HG03378 (cell line): ENCODE measurements at regions not wholly inside any gene's neighbourhood (a gene's known extent, or its start where the extent isn't known, plus 50 kb on each side); places are given as distances from the start of the nearest gene placed in this dataset.
"Not testable (repeated sequence)": the region's sequence is repeated elsewhere in the genome, so short reads cannot be mapped to it uniquely, and the experiment has no call there.

Experiments
- ATAC-seq: cut with Tn5 transposase; IDR thresholded peaks from one replicate; pipeline ENCODE4 v1.9.1; 2021; ENCODE audit warnings: mild to moderate bottlenecking, moderate library complexity; ENCODE audit not compliant: unreplicated experiment

DNA sequence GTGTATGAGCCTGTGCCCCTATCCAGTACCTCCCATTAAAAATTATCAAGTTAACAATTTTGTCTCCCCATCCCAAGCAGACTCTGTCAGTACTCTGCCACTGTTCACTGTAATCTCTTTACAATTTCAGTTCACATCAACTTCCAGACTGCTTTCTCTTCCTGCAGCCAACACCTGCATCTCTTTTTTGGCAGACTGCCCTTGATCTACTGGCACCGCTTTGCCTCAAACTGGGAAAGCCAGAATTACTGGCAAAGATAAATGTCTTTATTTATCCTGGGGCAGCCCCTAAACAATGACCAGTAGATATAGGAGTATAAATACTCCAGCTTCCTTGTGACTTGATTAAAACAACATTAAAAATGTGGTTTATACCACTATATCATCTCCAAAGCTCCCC, 494.1 kb downstream of the ZNF385D start:
- no peak for ATAC-seq

DNA sequence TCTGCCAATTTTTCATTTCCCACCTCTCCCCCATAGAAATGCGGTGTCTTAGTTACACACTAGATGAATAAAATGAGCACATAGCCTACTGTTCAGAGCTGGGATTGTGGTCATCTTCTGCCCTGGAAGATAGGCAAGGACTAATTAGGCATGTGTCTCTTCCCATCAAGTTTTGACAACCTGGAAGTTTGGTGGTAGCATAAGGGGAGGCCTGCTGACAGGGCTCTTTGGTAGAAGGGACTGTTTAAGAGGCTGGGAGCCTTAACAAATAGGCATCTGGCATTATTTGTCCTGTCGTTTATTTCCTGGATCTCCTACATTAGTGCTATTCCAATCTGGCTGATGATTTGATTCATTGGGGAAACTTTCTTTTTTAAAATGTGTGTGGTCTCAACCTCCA, 512.3 kb downstream of the ZNF385D start:
- ATAC-seq: no peak

DNA sequence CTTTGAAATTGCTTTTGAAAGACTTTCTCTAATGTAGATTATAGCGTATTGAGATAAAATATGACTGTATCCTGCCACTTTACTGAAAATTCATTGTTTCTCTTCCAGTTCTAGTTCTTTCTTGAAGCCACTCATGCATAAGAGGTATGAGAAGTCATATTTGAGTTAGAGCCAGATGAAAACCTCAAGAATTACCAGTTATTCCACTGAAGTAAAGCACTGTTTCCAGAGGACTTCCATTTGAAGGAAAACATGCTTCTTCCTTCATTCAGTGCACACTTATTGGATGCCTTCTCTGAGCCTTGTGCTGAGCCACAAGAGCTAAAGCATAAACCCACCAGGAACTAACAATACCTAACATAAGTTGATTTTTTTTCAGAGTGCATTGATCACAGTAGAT, 513.4 kb downstream of the ZNF385D start:
- ATAC-seq: no peak

DNA sequence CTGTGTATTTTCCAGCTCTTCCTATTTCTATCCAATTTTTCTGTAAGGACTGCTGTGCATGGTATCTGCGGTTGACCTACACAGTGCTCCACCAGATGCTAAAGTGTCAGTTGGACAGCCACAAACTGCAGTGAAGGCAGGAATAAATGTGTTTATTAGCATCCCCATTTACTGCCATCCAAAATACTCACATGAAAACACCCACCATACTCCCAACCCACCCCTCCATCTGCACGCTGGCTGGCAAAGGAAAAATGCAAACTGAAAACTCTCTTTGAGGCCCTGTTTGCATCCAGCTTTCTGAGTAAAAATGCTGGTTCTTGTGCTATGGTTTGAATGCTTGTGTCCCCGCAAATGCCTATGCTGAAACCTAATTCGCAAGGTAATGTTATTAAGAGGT, 515.5 kb downstream of the ZNF385D start:
- ATAC-seq: no peak

DNA sequence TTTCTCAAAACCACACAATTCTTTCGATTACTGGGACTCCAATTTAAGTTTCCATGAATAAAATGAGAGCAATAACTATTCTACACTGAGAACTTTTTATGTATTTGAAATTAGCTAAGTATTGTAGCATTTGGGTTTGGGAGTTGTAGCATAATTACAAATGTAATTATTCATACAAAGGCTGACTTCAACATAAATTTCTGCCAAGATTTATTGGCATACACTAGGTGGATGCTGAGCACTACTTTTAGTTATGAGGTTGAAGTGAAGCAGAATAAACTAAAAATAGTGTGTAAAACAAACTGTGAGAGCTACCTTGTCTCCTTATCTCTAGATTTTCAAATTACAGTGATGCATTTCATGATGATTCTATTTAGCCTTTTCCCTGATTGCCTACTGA, 516.1 kb downstream of the ZNF385D start:
- no peak for ATAC-seq

DNA sequence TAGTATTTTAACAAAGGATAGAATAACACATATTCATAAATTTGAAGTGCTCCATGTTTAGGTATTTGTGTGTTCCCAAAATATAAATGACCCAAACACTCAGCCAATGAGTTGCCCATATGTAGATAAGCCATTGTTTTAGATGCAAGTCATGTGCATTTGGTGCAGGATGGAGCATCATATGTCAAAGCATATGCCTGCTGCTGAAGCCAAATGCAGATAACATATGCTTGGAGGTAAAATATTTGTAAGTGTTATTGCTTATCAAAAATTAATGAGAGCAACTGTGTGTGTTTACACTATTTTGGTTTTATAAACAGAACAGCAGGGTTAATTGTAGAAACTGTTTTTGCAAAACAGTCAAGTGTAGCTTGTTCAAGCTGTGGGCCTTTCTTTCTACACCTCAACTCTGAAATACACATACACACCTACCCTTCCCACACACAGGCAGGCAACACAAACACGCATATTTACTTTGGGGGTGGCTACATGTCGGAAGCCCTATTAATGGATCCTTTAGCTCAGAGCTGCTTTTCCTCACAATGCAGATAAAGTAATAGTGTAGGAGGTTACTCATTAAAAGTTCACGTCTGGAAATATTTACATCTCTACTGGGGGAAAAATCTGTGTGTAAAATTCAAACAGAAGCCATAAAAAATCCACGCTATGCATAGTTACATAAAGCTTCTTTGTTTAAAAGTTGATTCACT, 521.4 kb downstream of the ZNF385D start:
- ATAC-seq: no peak

DNA sequence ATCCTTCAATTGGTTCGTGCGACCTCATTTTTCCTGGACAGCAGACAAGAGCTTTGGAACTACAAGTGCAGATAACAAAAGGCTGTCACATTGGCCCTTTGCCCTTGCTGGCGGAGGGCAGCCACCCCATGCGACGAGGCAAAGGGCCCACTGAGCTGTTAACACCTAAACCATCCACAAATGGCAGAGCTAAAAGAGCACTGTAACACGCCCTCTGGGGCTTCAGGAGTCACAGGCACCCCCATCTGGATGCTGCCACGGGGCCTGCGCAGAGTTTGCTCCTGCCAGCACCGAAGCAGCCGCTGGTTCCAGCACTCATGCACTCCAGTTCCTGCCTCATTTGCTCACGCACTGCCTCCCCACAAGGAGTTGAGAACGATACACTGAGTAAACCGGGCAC, 524.9 kb downstream of the ZNF385D start:
- no peak for ATAC-seq

DNA sequence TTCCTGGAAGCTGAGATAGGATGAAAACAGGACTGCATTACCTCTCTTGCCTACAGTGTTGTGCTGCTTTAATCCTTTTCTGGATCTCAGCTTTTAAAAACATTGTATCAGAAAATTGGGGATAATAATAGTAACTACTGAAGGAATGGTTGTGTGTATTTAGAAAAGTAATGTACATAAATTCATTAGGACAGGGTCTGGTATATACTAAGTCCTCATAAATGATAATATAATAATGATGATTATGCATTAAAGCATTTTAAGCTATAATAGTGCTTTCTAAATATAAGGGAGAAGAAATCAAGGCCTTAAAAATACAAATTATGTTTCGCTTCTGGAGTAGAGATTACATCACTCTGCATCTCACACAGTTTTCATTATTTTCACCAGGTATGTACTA, 530.1 kb downstream of the ZNF385D start:
- no peak for ATAC-seq

DNA sequence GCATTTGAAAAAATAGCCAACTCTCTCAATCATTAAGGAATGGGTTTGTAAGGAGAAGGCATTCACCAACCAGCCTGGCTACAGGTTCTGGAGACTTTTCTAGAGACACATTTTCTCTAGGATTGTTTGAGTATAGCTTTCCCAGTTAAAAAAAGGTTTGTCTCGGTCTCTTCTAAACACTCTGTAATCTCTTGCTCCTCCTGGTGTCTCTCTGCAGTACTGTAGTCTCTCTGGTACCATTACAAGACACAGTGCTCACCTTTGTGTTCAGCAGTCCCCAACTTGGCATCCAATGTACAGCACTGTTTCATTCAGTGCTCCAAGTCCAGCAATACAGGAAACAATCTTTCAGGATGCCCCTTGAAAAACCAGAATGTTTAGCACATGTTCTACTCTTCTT, 534.4 kb downstream of the ZNF385D start:
- no peak for ATAC-seq

DNA sequence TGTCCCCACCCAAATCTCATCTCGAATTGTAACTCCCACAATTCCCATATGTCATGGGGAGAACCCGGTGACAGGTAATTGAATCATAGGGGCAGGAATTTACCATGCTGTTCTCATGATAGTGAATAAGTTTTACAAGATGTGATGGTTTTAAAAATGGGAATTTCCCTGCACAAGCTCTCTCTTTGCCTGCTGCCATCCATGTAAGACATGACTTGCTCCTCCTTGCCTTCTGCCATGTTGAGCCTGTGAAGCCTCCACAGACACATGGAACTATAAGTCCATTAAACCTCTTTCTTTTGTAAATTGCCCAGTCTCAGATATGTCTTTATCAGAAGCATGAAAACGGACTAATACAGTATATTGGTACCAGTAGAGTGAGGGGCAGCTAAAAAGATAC, 546.9 kb downstream of the ZNF385D start:
- ATAC-seq: not testable (repeated sequence)

DNA sequence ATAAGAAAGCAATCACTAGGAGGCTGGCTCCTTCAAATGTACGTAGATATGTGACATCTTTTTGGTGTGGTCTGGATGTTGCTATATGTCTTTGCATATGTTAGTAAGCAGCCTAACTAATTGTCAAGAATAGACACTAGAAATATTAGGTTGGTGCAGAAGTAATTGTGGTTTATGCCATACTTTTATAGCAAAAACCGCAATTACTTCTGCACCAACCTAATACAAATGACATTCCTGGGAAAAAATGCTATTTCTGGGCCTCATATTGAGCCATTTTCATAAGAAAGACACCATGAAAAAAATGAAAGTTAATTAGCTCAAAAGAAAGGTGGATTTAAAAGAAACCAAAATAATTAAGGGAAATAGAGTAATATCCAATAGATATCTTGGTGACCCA, 555.8 kb downstream of the ZNF385D start:
- no peak for ATAC-seq

DNA sequence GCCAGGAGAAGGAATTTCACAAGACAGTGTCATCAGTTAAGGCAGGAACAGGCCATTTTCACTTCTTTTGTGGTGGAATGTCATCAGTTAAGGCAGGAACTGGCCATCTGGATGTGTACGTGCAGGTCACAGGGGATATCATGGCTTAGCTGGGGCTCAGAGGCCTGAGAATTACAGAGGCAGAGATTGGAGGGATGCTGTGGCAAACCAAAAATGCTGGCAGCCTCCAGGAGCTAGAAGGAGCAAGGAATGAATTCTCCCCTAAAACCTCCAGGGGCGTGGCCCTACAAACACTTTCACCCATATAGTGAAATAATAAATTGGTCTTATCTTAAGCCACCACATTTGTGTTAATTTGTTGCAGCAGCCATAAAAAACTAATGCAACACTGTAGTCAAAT, 557.0 kb downstream of the ZNF385D start:
- not testable (repeated sequence) for ATAC-seq

DNA sequence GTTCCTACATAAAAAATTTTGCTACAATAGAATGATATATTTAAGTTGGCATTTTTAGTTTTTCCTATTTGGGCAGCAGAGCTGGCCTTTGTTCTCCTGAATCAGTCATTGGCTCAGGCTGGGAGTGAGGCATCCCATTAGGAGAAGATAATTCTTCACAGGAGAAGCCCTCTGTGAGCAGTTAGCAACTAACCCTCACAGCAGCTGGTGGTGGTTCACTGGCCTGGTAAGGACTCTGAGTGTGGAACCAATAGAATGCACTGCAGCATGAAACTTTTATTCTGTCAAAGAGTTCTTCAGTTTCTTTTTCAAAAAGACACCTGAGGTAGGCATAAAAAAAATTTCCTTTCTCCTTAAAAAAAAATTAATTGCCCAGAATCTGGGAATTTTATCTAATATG, 562.6 kb downstream of the ZNF385D start:
- no peak for ATAC-seq

DNA sequence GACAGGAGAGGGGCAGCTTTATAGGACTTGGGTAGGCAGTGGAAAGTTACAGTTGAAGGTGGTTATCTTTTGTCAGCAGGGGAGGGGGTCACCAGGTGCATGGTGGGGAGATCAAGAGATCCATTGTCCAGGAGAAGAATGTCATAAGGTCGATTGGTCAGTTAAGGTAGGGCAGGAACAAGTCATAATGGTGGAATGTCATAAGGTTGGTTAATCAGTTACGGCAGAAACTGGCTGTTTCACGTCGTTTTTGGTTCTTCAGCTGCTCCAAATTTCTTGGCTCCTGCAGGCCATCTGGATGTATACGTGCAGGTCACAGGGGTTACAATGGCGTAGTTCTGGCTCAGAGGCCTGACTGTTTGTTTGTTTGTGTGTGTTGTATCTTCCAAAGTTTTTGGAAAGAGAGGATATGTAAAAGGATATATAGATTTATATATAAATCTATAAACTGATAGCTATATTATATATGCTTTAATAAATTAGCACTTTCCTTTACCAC, 565.1 kb downstream of the ZNF385D start:
- ATAC-seq: no peak

DNA sequence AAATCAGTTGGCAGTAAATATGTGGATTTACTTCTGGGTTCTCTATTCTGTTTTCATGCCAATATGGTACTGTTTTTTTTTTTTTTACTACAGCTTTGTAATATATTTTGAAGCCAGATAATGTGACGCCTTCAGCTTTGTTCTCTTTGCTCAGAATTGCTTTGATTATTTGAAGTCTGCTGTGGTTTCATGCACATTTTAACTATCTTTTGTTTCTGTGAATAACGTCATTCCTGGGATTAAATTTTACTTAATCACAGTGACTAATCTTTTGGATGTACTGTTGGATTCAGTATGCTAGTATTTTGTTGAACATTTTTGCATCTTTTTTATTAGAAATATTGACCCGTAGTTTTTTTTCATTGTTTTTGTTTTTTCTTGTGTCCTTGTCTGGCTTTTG, 576.5 kb downstream of the ZNF385D start:
- ATAC-seq: no peak

DNA sequence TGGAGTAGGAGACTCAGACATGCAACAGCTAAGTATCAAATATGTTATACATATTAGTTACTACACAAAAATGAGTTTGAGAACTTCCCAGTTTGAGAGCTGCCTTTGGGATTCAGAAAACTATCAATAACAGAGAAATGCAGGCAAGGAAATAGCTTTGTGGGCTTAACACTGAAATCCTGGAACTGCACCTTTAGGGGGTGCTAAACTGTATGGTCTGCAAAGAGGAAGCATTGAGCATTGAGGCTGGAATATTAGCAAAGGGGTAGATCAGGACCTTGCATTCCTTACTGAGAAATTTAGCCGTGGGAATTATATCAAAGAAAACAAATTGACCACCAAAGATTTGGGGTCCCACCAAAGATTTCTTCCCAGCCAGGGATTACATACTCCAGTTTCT, 580.0 kb downstream of the ZNF385D start:
- no peak for ATAC-seq

DNA sequence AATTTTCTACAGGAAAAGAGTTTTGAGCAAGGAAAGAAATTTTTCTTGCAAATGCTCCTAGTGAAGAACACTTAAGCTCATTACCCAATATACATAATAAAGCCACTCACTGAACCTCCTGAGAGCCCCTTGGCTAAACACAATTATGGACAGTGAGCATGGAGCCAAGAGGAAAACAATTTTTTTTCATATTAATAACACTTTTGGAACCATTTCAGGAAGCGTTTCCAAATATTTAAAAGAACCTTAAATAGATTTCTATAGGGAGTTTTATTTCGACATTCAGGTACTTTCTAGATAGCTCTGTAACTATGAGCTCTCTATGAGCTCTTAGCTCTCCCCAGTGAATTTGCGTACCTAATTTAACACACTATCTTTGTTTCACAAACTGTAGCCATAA, 581.1 kb downstream of the ZNF385D start:
- no peak for ATAC-seq

DNA sequence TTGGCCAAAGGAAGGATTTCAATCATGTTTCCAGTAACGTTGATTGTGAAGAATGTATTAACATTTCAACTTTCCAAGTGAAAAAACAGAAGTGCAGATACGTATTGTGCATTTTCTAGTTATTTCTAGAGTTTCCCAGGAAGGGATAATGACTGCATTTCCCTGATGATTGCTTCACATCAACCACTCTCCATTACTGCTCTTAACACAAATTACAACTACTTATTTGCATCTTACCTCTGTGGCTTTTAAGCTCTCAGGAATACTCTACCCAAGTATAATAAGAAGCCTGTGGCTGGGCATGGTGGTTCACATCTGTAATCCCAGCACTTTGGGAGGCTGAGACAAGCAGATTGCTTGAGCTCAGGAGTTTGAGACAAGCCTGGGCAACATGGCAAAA, 582.5 kb downstream of the ZNF385D start:
- no peak for ATAC-seq

DNA sequence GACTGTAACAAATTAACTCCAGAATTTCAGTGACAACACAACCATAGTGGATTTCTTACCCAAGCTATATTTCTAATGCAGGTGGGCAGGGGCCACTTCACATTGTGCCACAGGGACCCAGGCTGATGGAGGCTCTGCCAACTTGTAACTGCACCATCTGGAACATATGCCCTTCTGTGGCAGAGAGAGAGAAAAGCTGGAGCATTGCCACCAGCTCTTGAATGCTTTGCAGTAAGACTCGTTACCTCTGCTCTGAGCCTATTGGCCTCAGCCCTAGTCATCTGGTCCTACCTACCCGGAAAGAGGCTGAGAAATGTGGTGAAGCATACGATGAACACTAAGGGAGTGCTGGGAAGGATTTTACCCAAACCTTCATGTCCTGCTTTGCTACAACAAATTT, 587.1 kb downstream of the ZNF385D start:
- no peak for ATAC-seq

DNA sequence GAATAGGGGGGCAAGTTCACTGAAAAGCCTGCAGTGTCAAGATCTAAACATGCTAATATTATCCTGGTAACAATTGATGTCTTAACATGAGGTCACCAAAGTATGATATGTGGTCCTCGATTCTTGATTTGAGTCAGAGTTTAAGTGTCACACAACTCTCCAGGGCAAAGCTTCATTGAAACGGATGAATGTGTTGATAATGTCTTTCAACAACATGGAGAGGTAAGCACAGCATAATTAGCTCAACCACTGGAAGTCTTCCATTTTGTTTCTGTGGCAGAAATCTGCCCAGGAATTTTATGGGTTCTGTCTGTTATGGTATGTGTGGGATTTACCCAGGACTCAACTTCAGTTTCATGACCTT, 591.5 kb downstream of the ZNF385D start:
- ATAC-seq: no peak

DNA sequence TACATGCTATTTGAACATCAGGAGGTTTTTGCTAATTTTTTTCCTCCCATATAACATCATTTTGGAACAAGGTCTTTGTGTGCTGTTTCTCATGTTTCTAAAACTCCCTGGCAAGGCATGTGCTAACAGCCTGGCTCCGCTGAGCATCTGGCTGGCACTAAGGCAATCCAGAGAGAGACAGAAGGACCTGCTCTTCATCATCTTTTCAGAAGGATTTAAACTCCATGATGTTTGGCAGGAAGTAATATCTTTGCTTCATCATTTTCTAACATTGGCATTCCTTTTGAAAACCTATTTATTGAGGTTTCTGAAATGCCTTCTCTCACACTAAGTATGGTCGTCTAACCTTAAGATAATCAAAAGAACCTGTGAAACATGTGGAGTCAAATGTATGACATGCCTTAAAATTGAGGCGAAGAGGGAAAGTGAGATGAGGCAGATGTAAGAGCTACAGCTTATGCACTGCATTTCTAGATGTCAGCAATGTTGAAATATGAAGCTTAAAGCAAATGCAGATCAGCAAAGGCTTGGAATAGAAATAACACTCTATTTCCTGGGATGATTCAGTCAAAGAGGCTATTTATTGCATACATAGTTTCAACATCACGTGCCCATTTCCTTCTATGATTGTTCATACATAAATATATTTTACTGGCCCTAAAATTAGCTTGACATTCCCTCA, 592.0 kb downstream of the ZNF385D start:
- no peak for ATAC-seq

DNA sequence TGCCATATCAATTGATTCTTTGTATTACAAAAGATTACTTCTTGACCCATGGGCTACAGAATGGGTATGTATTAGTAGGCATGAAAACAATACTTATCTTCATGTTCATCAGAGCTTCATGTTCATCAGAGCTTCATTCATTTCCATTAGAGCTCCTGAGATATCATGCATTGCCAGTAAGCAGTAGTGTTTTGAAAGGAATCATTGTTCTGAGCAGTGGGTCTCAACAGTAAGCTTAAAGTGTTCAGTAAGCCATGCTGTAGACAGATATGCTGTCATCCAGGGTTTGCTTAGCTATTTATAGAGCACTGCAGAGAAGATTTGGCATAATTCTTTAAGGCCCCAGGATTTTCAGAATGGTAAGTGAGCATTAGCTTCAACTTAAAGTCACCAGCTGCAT, 596.1 kb downstream of the ZNF385D start:
- no peak for ATAC-seq

DNA sequence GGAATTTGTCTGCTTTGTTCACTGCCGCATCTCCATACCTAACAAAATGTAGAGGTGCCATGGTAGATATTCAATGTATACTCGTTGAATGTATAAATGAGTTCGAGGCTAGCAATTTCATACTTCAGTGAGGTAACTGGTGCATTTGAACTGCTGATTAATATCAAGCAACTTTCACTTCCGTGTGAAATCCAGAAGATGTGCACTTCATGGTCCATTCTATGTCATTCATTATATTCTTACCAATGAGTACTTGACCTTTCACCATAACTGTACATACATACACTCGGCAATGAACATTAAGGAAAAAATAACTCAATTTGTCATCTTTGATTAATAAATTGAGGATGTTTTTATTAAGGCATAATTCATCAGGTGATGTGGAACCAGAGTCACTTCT, 598.5 kb downstream of the ZNF385D start:
- ATAC-seq: no peak
